NCI-H1417 treated with DMSO at 0.1 percent for 48 hours (cell line): ENCODE measurements at regions not wholly inside any gene's neighbourhood (a gene's known extent, or its start where the extent isn't known, plus 50 kb on each side); places are given as distances from the start of the nearest gene placed in this dataset.
"Not testable (repeated sequence)": the region's sequence is repeated elsewhere in the genome, so short reads cannot be mapped to it uniquely, and the experiment has no call there.

Source experiments
- DNase-seq: peaks from one replicate; lab custom pipeline; 2025; lab: John Stamatoyannopoulos, UW

DNA sequence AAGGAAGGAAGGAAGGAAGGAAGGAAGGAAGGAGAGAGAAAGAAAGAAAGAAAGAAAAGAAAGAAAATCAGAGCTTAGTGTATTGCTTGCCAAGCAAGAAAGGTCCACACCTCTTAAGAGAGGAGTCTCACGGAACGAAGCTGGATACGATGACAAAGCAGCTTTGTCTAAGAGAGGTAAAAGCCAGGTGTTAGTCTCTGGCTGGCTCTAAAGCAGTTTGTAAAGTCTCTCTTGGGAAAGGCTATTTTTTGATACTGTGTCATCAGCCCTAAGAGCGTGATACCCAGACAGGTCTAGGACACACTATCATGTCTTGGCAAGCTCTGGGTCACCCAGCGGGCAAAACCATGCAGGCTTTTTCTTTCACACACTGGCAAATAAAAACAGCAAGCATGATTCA is 297.5 kb upstream of the NBPF12 start:
- not testable (repeated sequence) for DNase-seq

- not testable (repeated sequence) for DNase-seq
Measured at GRCh38 chr1:146630302-146630701, 307.8 kb upstream of the NBPF12 start.

- DNase-seq = not testable (repeated sequence)
Measured at GRCh38 chr1:146618582-146618981, 319.5 kb upstream of the NBPF12 start.

GRCh38 chr1:146604681-146605080 is 333.4 kb upstream of the NBPF12 start:
- not testable (repeated sequence) for DNase-seq

DNA sequence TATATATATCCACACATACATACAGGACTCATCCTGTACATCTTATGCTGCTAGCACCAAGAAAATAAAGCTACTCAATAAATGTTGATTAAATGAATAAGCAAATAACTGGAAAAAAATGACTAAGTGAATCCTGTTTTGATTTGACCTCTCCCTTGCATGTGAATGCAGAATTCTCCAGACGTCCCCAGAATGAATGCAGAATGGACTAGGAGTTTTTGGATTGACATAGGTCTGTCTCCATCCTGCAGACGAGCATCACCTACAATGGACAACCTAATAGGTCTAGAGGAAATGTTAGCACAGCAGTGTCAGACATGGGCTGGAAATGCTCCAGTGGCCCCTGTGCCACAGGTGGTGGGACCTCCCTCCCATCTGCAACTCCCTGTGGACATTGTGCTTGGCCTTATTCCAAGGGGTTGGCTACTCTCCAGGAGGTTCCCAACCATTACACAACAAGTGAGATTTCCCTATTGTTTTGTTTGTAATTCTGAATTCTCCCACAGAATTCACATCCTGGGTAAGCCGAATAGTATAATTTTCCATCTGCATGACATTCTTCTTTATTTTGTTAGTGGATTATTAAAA is 337.3 kb upstream of the NBPF12 start:
- DNase-seq = not testable (repeated sequence)

DNA sequence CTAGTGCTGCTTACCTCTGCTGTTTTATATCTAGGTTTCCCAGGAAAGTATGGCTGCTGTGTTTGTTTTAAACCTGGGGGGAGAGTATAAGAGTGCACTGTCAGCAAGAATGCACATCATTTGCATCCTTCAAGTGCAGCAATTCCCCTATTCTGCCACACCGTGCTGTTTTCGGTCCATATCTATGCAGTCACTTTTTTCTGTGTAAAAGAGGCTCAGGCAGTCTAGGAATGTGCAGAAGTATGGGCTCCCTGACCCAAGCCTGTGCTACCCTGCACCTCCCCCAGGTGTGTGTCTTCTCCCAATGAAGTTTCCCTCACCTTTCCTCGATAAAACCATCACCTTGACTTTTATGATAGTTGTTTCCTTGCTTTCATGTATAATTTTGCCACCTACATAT is 338.2 kb upstream of the NBPF12 start:
- DNase-seq = not testable (repeated sequence)

GRCh38 chr1:146581229-146581628 is 352.4 kb upstream of the NOTCH2NLA start:
- not testable (repeated sequence) for DNase-seq

- DNase-seq = not testable (repeated sequence)
Measured at GRCh38 chr1:146567541-146567940, 338.7 kb upstream of the NOTCH2NLA start.

GRCh38 chr1:146558032-146558431 is 329.2 kb upstream of the NOTCH2NLA start:
- DNase-seq = not testable (repeated sequence)

- not testable (repeated sequence) for DNase-seq
Measured at GRCh38 chr1:146556405-146556804, 327.6 kb upstream of the NOTCH2NLA start.

DNA sequence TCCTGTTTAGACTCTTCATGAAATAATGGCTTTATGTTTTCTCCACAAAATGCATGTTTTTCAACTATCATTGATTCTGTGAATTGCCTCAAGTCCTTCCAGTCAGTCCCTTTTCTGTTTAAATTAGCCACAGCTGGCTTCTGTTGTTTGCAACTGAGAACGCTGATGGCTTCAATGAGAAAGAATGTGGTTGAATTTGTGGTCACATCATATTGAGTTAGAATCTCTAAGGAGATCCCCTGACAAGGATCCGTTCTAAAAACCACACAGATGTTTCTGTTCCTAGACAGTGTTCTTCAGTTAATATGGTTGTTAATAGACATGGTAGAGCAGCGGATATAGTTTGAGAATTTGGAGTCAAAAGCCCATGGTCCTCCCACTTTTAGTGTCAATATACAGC is 323.6 kb upstream of the NOTCH2NLA start:
- not testable (repeated sequence) for DNase-seq

GRCh38 chr1:146548684-146549083 is 319.9 kb upstream of the NOTCH2NLA start:
- DNase-seq = not testable (repeated sequence)

GRCh38 chr1:146546189-146546588 is 317.4 kb upstream of the NOTCH2NLA start:
- DNase-seq = not testable (repeated sequence)

GRCh38 chr1:146537775-146538373 is 309.1 kb upstream of the NOTCH2NLA start:
- DNase-seq = not testable (repeated sequence)

- not testable (repeated sequence) for DNase-seq
Measured at GRCh38 chr1:146536028-146536427, 307.2 kb upstream of the NOTCH2NLA start.

- not testable (repeated sequence) for DNase-seq
Measured at GRCh38 chr1:146535575-146535974, 306.8 kb upstream of the NOTCH2NLA start.

DNA sequence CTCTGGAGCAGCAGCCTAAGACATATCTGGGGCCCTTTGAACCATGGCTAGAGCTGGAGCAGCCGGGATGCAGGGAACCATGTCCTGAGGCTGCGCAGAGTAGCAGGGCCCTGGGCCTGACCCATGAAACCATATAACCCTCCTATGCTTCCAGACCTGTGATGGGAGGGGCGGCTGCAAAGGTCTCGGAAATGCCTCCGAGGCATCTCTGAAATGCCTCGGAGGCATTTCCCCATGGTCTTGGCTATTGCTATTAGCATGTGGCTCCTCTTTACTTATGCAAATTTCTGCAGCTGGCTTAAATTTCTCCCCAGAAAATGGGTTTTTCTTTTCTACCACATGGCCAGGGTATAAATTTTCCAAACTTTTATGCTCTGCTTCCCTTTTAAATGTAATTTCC is 302.1 kb upstream of the NOTCH2NLA start:
- not testable (repeated sequence) for DNase-seq

- DNase-seq = not testable (repeated sequence)
Measured at GRCh38 chr1:146522812-146523211, 294.0 kb upstream of the NOTCH2NLA start.

DNA sequence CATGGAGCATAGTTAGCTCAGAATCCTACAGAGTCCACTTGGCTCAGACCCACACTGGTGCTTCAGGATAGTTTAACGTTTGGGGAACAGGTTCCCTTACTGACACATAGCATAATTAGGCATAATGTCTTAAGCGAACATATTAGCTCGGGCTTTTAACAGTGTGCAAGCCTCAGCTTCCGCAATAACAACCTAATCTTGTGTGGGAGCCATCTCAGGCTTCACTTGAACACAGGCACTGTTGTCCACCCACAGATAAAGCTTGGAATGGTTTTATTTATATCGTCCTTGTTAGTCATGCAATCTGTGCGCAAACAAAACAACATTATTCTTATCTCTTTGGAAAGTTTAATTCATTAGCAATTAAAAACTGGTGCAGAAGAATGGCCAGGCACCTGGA is 293.5 kb upstream of the NOTCH2NLA start:
- not testable (repeated sequence) for DNase-seq

- DNase-seq = not testable (repeated sequence)
Measured at GRCh38 chr1:146521804-146522203, 293.0 kb upstream of the NOTCH2NLA start.

DNA sequence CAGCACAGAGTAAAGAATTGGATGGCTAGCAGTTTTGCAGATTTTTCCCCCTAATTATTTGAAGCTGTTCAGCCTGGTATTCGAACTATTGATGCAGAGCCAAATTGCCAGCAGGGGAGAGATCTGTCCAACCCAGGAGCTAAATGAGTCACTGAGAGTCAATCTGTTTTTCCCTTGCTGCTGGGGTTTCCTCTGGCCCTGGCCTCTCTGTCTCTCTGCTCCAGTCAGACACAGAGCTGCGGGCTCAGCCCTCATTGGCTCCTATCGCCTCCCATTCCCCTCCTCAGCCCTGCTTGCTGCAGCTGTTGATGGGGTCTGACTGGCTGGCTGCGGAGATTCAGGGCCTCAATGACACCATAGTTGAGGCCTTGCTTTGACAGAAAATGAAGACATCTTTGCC is 284.9 kb upstream of the NOTCH2NLA start:
- not testable (repeated sequence) for DNase-seq

DNA sequence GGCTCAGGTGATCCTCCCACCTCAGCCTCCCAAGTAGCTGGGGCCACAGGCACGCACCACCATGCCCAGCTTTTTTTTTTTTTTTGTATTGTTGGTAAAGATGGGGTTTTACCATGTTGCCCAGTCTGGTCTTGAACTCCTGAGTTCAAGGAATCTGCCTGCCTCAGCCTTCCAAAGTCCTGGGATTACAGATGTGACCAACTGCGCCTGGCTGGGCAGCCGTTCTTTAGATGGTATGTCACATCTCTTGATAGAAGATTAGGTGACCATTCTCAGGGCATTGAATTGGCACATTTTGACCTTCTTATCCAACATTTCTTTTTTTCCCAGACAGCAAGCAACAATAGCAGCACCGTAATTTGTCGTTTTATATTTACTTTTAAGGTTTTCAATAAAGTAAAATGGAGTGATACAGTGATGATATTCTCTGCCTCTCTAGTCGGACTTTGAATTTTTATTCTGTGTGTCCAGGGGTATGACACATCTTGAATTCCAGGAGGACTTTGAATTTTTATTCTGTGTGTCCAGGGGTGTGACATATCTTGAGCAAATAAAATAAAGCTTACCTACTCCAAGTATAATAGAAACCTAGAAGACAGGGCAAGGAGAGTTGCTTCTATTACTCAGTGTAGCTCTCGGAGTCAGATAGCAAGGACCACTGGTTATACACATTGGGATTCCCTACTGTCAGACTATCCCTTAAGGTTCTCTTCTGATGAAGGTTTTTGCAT is 282.4 kb upstream of the NOTCH2NLA start:
- not testable (repeated sequence) for DNase-seq
